ENCODE measurements at regions not wholly inside any gene's neighbourhood (a gene's known extent, or its start where the extent isn't known, plus 50 kb on each side); places are given as distances from the start of the nearest gene placed in this dataset.

DNA sequence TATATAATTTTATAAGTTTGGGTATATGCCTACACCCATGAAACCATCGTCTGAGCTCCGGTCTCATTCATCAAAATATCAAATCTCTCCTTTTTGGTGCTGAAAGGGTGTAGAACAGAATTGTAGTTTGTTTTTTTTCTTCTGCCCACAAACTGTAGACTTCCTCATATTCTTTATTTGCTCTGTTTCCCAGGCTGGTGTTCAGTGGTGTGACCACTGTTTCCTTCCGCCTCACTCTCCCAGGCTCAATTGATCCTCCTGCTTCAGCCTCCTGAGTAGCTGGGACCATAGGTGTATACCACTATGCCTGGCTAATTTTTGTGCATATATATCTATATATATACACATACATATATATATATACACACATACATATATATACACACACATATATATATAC lies 139.6 kb upstream of the HCRTR2 start:
- H3K36me3 ChIP-seq (ENCODE audit: low read depth), result no peaks in the 10 kb centered on the region
- ATAC-seq (no peak), DNase-seq (no peak)
- no peak overlapping the region for H3K4me3 ChIP-seq
- TF ChIP-seq, protein P1, sequence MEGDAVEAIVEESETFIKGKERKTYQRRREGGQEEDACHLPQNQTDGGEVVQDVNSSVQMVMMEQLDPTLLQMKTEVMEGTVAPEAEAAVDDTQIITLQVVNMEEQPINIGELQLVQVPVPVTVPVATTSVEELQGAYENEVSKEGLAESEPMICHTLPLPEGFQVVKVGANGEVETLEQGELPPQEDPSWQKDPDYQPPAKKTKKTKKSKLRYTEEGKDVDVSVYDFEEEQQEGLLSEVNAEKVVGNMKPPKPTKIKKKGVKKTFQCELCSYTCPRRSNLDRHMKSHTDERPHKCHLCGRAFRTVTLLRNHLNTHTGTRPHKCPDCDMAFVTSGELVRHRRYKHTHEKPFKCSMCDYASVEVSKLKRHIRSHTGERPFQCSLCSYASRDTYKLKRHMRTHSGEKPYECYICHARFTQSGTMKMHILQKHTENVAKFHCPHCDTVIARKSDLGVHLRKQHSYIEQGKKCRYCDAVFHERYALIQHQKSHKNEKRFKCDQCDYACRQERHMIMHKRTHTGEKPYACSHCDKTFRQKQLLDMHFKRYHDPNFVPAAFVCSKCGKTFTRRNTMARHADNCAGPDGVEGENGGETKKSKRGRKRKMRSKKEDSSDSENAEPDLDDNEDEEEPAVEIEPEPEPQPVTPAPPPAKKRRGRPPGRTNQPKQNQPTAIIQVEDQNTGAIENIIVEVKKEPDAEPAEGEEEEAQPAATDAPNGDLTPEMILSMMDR (IDR thresholded peaks at IDR 0.05), result no peak
- no peaks in the 10 kb centered on the region for H3K9me3 ChIP-seq
- intact Hi-C loops (cut with DNase I, micrococcal nuclease), result no loop called here
- no peaks in the 10 kb centered on the region for H3K4me1 ChIP-seq (ENCODE audit: low read depth)

DNA sequence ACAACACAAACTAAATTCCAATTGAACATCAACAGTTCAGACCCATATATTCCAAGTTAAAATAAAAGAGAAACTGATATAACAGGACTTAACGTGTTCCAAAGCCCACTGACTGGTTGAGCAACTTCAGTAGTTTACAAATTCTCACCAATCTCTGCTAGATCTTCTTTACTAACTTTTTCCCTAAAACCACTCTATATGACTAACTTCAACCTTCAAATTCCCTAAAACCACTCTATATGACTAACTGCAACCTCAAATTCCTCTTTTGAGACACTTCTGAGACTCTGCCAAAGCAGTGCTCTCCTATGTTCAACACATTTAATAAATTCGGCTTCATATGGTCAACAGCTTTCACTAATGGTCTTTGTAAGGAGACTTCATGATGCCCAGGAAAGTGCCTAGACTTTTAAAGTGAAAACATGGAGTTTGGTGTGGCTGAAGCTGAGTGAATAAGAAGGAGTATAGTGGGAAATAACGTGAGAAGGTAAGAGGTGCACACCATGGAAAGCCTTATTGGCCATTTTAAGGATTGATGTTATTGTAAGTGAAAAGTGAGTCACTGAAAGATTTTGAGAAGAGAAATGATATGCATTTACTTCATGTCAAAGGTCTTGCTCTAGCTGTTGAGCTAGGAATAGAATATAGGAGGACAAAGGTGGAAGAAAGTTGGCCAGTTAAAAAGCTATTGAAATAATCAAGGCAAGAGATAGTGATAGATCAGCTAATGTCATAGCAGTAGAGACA lies 134.0 kb upstream of the HCRTR2 start:
- intact Hi-C loops (cut with DNase I, micrococcal nuclease), result no loop called here
- DNase-seq, result no peak
- ATAC-seq, result no peak

DNA sequence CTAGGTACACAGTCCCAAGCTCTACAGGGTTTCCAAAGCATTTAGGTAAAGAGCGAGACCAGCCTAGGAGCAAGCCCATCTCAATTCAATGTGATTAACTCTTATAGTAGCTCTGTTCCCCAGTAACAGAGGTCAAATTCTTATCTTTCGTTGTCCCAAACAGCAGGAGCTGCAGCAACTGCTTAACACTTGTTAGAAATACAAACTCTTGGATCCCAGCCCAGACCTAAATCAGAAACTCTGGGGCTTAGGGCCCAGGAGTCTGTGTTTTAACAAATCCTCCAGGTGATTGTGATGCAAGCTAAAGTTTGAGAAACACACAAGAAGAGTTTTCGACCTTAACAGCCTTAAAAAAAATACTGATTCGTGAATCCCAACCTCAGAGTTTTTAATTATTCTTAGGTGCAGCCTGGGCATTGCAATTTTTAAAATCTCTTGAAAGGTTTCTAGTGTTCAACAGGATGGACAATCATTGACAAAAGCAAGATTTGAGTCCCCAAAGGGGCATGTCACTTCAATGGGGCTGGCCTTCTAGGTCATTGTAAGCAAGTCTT lies 127.4 kb upstream of the HCRTR2 start:
- Histone ChIP-seq H3K9me3 (no peaks in the 10 kb centered on the region), H3K4me3 (no peak overlapping the region), H3K4me1 (ENCODE audit: low read depth) (no peaks in the 10 kb centered on the region), H3K36me3 (ENCODE audit: low read depth) (no peaks in the 10 kb centered on the region)
- TF ChIP-seq, protein P1 (IDR thresholded peaks at IDR 0.05), result no peak
- ATAC-seq (no peak), DNase-seq (no peak)
- intact Hi-C loops (cut with DNase I, micrococcal nuclease), result no loop called here

More for the DNA sequence above, 134.0 kb upstream of the HCRTR2 start:
- TF ChIP-seq, protein P1 (IDR thresholded peaks at IDR 0.05), result no peak
- H3K9me3 ChIP-seq, result no peaks in the 10 kb centered on the region
- H3K4me1 ChIP-seq (ENCODE audit: low read depth), result no peaks in the 10 kb centered on the region
- no peak overlapping the region for H3K4me3 ChIP-seq
- H3K36me3 ChIP-seq (ENCODE audit: low read depth), result no peaks in the 10 kb centered on the region

GRCh38 chr6:55047451-55048044 lies 126.8 kb upstream of the HCRTR2 start:
- Histone ChIP-seq H3K4me3 (no peak overlapping the region), H3K4me1 (ENCODE audit: low read depth) (no peaks in the 10 kb centered on the region), H3K36me3 (ENCODE audit: low read depth) (no peaks in the 10 kb centered on the region), H3K9me3 (no peaks in the 10 kb centered on the region)
- DNase-seq (no peak), ATAC-seq (no peak)
- intact Hi-C loops (cut with DNase I, micrococcal nuclease), result no loop called here
- TF ChIP-seq, protein P1 (IDR thresholded peaks at IDR 0.05), result no peak

GRCh38 chr6:55049866-55050265 lies 124.4 kb upstream of the HCRTR2 start:
- ATAC-seq (no peak), DNase-seq (no peak)
- Histone ChIP-seq H3K4me3 (no peak overlapping the region), H3K36me3 (ENCODE audit: low read depth) (no peaks in the 10 kb centered on the region), H3K4me1 (ENCODE audit: low read depth) (no peaks in the 10 kb centered on the region), H3K9me3 (no peaks in the 10 kb centered on the region)
- intact Hi-C loops (cut with DNase I, micrococcal nuclease), result no loop called here
- TF ChIP-seq, protein P1 (IDR thresholded peaks at IDR 0.05), result no peak

Data from mucosa of descending colon (tissue), 3 donors.